IgD-negative memory B cell (primary cell): ENCODE measurements at regions not wholly inside any gene's neighbourhood (a gene's known extent, or its start where the extent isn't known, plus 50 kb on each side); places are given as distances from the start of the nearest gene placed in this dataset.

Experiments
- H3K27ac Mint-ChIP-seq, 3 donors: one replicate each; pipeline ENCODE4 v1.8.0; 2020 to 2022; ENCODE audit warnings: mild to moderate bottlenecking in 3 of 3, mixed read lengths in 3 of 3, moderate library complexity in 1 of 3
- H3K27me3 Mint-ChIP-seq: one replicate; pipeline ENCODE4 v1.8.0; 2021; ENCODE audit warnings: mixed read lengths
- H3K36me3 Mint-ChIP-seq: one replicate; pipeline ENCODE4 v1.8.0; 2020; ENCODE audit warnings: mild to moderate bottlenecking, mixed read lengths
- H3K4me1 Mint-ChIP-seq, 3 donors: one replicate each; pipeline ENCODE4 v1.8.0; 2020 to 2022; ENCODE audit warnings: mixed read lengths in 3 of 3, mild to moderate bottlenecking in 1 of 3
- H3K4me3 Mint-ChIP-seq, 4 donors: one replicate each; pipeline ENCODE4 v1.8.0; 2020 to 2022; ENCODE audit warnings: mild to moderate bottlenecking in 4 of 4, mixed read lengths in 4 of 4, moderate library complexity in 3 of 4
- H3K9me3 Mint-ChIP-seq, 3 donors: one replicate each; pipeline ENCODE4 v1.8.0; 2020 to 2021; ENCODE audit warnings: mixed read lengths in 3 of 3, mild to moderate bottlenecking in 1 of 3

GRCh38 chr11:70661761-70662501 is 263.6 kb downstream of the CTTN start:
- peaks cover 25% of the 10 kb centered on the region for H3K27me3 Mint-ChIP-seq
- H3K9me3 Mint-ChIP-seq = no peaks in the 10 kb centered on the region
- H3K27ac Mint-ChIP-seq = peak overlapping the region in 1 of 3 donors; percentile 39
- no peaks in the 10 kb centered on the region for H3K4me1 Mint-ChIP-seq
- no peak overlapping the region for H3K4me3 Mint-ChIP-seq
- no peaks in the 10 kb centered on the region for H3K36me3 Mint-ChIP-seq

GRCh38 chr11:70662691-70663098 is 264.4 kb downstream of the CTTN start:
- no peak overlapping the region for H3K4me3 Mint-ChIP-seq
- H3K4me1 Mint-ChIP-seq = no peaks in the 10 kb centered on the region
- H3K36me3 Mint-ChIP-seq = no peaks in the 10 kb centered on the region
- peaks cover 25% of the 10 kb centered on the region for H3K27me3 Mint-ChIP-seq
- no peak overlapping the region for H3K27ac Mint-ChIP-seq
- H3K9me3 Mint-ChIP-seq = no peaks in the 10 kb centered on the region

DNA sequence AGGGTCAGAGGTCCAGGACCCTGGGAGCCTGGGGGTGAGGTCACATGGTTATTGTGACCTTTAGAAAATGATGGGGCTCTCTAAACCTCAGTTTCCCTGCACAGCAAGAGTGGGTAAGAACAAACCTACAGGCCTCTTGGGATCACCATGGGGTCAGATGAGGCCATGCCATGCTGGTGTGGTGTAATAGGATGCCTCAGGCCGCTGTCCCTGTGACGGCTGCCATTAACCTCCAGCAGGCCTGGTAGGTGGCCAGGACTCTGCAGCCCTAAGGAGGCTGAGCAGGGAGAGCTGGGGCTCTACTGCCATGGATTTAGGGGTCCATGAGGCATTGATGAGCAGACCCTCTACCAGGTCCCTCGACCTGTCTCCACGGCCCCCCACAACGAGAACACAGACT is 265.5 kb downstream of the CTTN start:
- peaks cover 25% of the 10 kb centered on the region for H3K27me3 Mint-ChIP-seq
- H3K36me3 Mint-ChIP-seq = no peaks in the 10 kb centered on the region
- no peaks in the 10 kb centered on the region for H3K9me3 Mint-ChIP-seq
- no peak overlapping the region for H3K4me3 Mint-ChIP-seq
- H3K4me1 Mint-ChIP-seq = no peaks in the 10 kb centered on the region
- no peak overlapping the region for H3K27ac Mint-ChIP-seq

DNA sequence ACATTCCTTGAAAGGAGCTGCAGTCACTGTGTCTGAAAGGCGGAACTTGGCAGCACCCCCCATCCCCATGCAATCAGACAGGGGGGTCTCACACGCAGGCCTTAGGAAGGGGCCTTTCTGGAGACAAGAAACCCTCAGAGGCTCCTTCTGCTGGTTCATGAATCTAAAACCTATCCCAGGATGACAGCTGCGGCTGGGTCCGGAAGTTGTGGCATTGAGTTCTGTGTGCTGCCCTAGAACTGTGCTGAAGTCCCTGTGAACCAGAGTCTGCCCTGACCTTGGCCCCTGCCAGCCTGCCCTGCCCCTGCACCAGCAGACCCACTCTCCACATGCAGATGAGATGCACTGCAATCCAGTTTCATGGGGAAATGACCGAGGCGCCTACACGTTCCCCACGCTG is 268.0 kb downstream of the CTTN start:
- H3K4me3 Mint-ChIP-seq = no peak overlapping the region
- H3K27ac Mint-ChIP-seq = no peak overlapping the region
- no peaks in the 10 kb centered on the region for H3K4me1 Mint-ChIP-seq
- H3K36me3 Mint-ChIP-seq = no peaks in the 10 kb centered on the region
- peaks cover 20% of the 10 kb centered on the region for H3K27me3 Mint-ChIP-seq
- no peaks in the 10 kb centered on the region for H3K9me3 Mint-ChIP-seq

GRCh38 chr11:70667767-70668166 is 269.4 kb downstream of the CTTN start:
- Mint-ChIP-seq H3K4me1 (no peaks in the 10 kb centered on the region), H3K4me3 (no peak overlapping the region), H3K27me3 (peaks cover 13% of the 10 kb centered on the region), H3K9me3 (no peaks in the 10 kb centered on the region), H3K27ac (no peak overlapping the region), H3K36me3 (no peaks in the 10 kb centered on the region)

GRCh38 chr11:70668204-70669202 is 270.2 kb downstream of the CTTN start:
- H3K36me3 Mint-ChIP-seq = no peaks in the 10 kb centered on the region
- no peak overlapping the region for H3K27ac Mint-ChIP-seq
- H3K4me3 Mint-ChIP-seq = no peak overlapping the region
- no peaks in the 10 kb centered on the region for H3K9me3 Mint-ChIP-seq
- H3K27me3 Mint-ChIP-seq = peaks cover 10% of the 10 kb centered on the region
- H3K4me1 Mint-ChIP-seq = no peaks in the 10 kb centered on the region

- Mint-ChIP-seq H3K9me3 (peaks cover 0 to 4% (median 0%) of the 10 kb centered on the region in 3 donors), H3K4me3 (no peak overlapping the region), H3K27ac (no peak overlapping the region), H3K4me1 (no peaks in the 10 kb centered on the region), H3K36me3 (no peaks in the 10 kb centered on the region), H3K27me3 (peaks cover 7% of the 10 kb centered on the region)
Observed at GRCh38 chr11:70669281-70669680, 271.0 kb downstream of the CTTN start.

- Mint-ChIP-seq H3K36me3 (no peaks in the 10 kb centered on the region), H3K27ac (no peak overlapping the region), H3K27me3 (peaks cover 4% of the 10 kb centered on the region), H3K4me1 (no peaks in the 10 kb centered on the region), H3K9me3 (peaks cover 0 to 4% (median 3%) of the 10 kb centered on the region in 3 donors), H3K4me3 (no peak overlapping the region)
Observed at GRCh38 chr11:70669871-70670675, 271.7 kb downstream of the CTTN start.

GRCh38 chr11:70670676-70671034 is 272.3 kb downstream of the CTTN start:
- Mint-ChIP-seq H3K36me3 (no peaks in the 10 kb centered on the region), H3K9me3 (peaks cover 0 to 4% (median 3%) of the 10 kb centered on the region in 3 donors), H3K4me3 (no peak overlapping the region), H3K27ac (no peak overlapping the region), H3K4me1 (no peaks in the 10 kb centered on the region), H3K27me3 (peaks cover 4% of the 10 kb centered on the region)

DNA sequence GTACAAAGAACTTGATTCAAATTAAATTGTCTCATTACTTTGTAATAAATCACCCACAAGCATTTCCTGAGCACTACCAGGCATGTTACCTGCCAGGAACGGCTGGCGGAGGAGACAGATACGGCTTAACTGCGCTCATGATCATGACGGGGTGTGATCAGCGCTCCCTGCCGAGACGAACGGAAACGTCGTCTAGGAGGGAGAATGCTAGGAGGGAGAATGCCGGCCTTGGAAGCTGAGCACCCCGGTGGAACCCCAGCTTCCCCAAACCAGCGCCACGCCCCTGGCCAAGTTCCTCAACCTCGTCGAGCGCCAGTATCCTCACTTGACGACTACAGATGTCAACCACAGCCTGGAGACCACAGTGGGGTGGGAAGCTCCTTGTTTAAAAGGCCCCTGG is 272.8 kb downstream of the CTTN start:
- Mint-ChIP-seq H3K36me3 (no peaks in the 10 kb centered on the region), H3K4me1 (no peaks in the 10 kb centered on the region), H3K27ac (no peak overlapping the region), H3K27me3 (peaks cover 4% of the 10 kb centered on the region), H3K4me3 (no peak overlapping the region), H3K9me3 (peaks cover 0 to 4% (median 3%) of the 10 kb centered on the region in 3 donors)

GRCh38 chr11:70671611-70672010 is 273.3 kb downstream of the CTTN start:
- Mint-ChIP-seq H3K9me3 (peaks cover 0 to 4% (median 3%) of the 10 kb centered on the region in 3 donors), H3K4me3 (no peak overlapping the region), H3K4me1 (no peaks in the 10 kb centered on the region), H3K27me3 (peaks cover 7% of the 10 kb centered on the region), H3K36me3 (no peaks in the 10 kb centered on the region), H3K27ac (no peak overlapping the region)

DNA sequence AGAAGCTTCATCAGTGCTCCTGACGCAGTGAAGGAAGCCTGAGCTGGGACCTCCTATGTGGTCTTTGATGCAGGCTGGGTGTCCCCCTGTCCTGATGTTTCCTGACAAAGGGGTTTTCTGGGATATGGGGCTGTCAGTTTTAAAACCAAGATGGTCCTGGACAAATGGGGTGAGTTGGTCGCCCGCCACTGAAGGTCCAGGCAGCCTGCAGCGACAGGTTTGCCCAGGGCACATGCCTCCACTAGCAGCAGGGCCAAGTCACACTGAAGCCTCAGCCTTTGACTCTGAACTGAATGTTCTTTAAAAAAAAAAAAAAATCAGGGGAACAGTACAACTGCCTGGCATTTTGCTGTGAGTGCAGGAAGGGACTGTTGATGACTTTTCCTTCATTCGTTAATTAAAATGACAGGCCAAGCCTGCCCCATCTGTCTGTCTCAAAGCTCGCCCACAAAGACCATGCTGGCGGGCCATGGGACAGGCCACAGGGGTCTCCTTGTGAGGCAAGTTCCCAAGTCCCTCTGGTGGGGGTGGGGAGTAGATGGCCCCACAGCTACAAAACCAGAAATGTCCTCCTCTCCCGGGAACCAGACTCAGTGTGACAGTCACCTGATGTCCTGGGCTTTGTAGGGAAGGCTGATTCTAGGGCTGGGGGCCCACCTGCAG is 274.8 kb downstream of the CTTN start:
- no peaks in the 10 kb centered on the region for H3K36me3 Mint-ChIP-seq
- no peak overlapping the region for H3K27ac Mint-ChIP-seq
- peaks cover 7% of the 10 kb centered on the region for H3K27me3 Mint-ChIP-seq
- peaks cover 0 to 4% (median 3%) of the 10 kb centered on the region in 3 donors for H3K9me3 Mint-ChIP-seq
- H3K4me3 Mint-ChIP-seq = no peak overlapping the region
- no peaks in the 10 kb centered on the region for H3K4me1 Mint-ChIP-seq

- peaks cover 7% of the 10 kb centered on the region for H3K27me3 Mint-ChIP-seq
- no peak overlapping the region for H3K4me3 Mint-ChIP-seq
- H3K36me3 Mint-ChIP-seq = no peaks in the 10 kb centered on the region
- no peaks in the 10 kb centered on the region for H3K4me1 Mint-ChIP-seq
- H3K27ac Mint-ChIP-seq = no peak overlapping the region
- H3K9me3 Mint-ChIP-seq = peaks cover 0 to 4% (median 3%) of the 10 kb centered on the region in 3 donors
Observed at GRCh38 chr11:70674605-70675004, 276.3 kb downstream of the CTTN start.

DNA sequence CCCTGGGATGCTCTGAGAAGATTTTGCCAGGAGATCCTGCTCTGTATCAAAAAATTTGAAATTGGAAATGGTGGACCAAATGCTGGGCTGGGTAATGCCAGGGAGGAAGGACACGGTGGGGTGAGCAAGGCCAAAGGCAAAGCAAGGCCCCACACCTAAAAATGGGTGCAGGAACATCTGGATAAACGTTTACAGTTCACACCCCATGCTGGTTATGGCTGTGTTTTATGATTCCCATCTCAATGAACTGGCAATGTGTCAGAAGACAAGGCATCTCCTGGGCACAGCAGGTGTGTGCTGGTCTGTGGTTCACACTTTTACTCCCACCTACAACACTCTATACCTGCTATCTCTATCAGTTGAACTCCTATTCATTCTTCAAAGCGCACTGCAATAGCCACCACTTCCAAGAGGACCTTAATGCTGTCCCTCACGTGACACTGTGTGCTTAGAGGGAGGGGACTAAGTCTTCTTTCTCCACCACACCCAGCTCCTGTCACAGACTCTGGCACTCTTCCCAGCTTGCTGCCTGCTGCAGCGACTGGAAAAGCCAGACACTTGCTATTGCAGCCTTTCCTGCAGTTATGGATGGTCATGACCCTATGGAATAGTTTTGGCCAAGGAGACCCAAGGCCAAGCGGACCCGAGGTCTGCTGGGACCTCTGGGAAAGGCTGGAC is 277.5 kb downstream of the CTTN start:
- Mint-ChIP-seq H3K36me3 (no peaks in the 10 kb centered on the region), H3K27ac (no peak overlapping the region), H3K4me3 (no peak overlapping the region), H3K27me3 (peaks cover 7% of the 10 kb centered on the region), H3K4me1 (no peaks in the 10 kb centered on the region), H3K9me3 (peaks cover 0 to 4% (median 3%) of the 10 kb centered on the region in 3 donors)
